ENCODE measurements at regions not wholly inside any gene's neighbourhood (a gene's known extent, or its start where the extent isn't known, plus 50 kb on each side); places are given as distances from the start of the nearest gene placed in this dataset.

DNA sequence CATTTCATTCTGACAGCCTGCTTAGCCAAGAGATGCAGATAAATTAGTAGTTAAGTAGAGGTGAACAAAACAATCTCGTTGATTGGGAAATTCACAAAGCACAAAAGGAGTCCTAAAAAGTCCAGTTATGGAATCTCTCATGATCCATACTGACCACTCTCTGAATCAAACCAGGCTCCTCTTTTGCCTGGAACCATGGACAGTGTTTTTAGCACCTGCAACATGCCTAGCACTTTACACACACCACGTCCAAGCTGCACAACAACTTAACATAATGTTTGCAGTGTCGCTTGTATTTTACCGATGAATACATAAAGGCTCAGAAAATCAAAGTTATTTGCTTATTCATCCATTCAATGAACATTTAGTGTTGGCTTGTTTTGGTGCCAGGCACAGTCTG is 101.8 kb upstream of the ST8SIA2 start:
- peaks cover 0 to 3% (median 0%) of the 10 kb centered on the region in 7 donors for H3K9me3 Mint-ChIP-seq
- intact Hi-C loops (cut with micrococcal nuclease): no loop called here
- H3K27ac Mint-ChIP-seq: no peak overlapping the region
- Histone ChIP-seq H3K9ac (ENCODE audit: insufficient read depth, low read length, poor library complexity, severe bottlenecking) (no peak overlapping the region), H3K4me2 (replicated peaks; ENCODE audit: extremely low read depth, low read length, poor library complexity, severe bottlenecking) (no peak overlapping the region), H3K4me3 (replicated peaks in 1 of 3; ENCODE audit: low read depth in 2 of 3, low read length in 3 of 3) (no peak overlapping the region), H3K27ac (ENCODE audit: low read depth in 1 of 2, low read length in 2 of 2) (no peak overlapping the region), H3K79me2 (ENCODE audit: insufficient read depth, low read length) (no peaks in the 10 kb centered on the region), H3K36me3 (replicated peaks in 1 of 2; ENCODE audit: control insufficient read depth in 1 of 2, insufficient read depth in 2 of 2, low read length in 2 of 2) (no peaks in the 10 kb centered on the region), H3K9me3 (replicated peaks in 1 of 2; ENCODE audit: control insufficient read depth in 1 of 2, insufficient read depth in 1 of 2, low read length in 2 of 2) (no peaks in the 10 kb centered on the region), H3K4me1 (ENCODE audit: control insufficient read depth in 1 of 2, insufficient read depth in 2 of 2, low read length in 2 of 2) (no peaks in the 10 kb centered on the region), H2AFZ (ENCODE audit: insufficient read depth, low read depth, low read length, poor library complexity, severe bottlenecking) (no peak overlapping the region), H4K20me1 (ENCODE audit: insufficient read depth, low read length) (no peaks in the 10 kb centered on the region), H3K27me3 (ENCODE audit: control insufficient read depth in 2 of 2, insufficient read depth in 2 of 2, low read length in 2 of 2) (no peaks in the 10 kb centered on the region)
- no peak for TF ChIP-seq CTCF (IDR thresholded peaks at IDR 0.05)
- peaks cover 0 to 11% (median 0%) of the 10 kb centered on the region in 3 donors for H3K27me3 Mint-ChIP-seq (ENCODE audit: low read depth in 3 of 3)
- DNase-seq: no peak
- 100% methylated on average over 2 of the region's 4 CpGs for WGBS (ENCODE audit: insufficient coverage)
- no peaks in the 10 kb centered on the region for H3K4me1 Mint-ChIP-seq
- H3K4me3 Mint-ChIP-seq: no peak overlapping the region
- H3K36me3 Mint-ChIP-seq: no peaks in the 10 kb centered on the region

DNA sequence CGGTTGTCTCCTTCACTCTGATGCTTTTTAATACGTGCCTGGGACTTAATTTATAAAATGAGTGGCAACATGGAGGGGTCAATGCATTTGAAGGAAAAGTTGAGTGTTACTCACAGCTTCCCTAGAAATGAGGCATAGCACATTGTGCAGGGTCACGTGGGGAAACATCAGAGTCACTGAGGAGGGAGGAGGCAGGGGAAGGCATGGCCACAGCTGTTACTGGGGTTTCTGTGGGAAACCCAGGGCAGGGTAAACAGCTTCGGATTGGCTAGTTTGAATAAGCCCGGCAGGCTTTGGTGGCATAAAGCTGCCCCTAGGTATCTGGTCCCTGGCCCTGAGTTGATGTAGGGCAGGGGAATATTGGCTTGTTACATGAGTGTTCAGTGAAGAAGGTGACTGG is 98.9 kb upstream of the ST8SIA2 start:
- no peak overlapping the region for H3K4me2 ChIP-seq (replicated peaks; ENCODE audit: extremely low read depth, low read length, poor library complexity, severe bottlenecking)
- H3K27me3 ChIP-seq (ENCODE audit: control insufficient read depth in 2 of 2, insufficient read depth in 2 of 2, low read length in 2 of 2): no peaks in the 10 kb centered on the region
- intact Hi-C loops (cut with micrococcal nuclease): no loop called here
- H4K20me1 ChIP-seq (ENCODE audit: insufficient read depth, low read length): no peaks in the 10 kb centered on the region
- H3K36me3 Mint-ChIP-seq: no peaks in the 10 kb centered on the region
- H2AFZ ChIP-seq (ENCODE audit: insufficient read depth, low read depth, low read length, poor library complexity, severe bottlenecking): no peak overlapping the region
- H3K9me3 Mint-ChIP-seq: peaks cover 3 to 12% (median 5%) of the 10 kb centered on the region in 7 donors
- no peak for TF ChIP-seq CTCF (IDR thresholded peaks at IDR 0.05)
- no peaks in the 10 kb centered on the region for H3K9me3 ChIP-seq (replicated peaks in 1 of 2; ENCODE audit: control insufficient read depth in 1 of 2, insufficient read depth in 1 of 2, low read length in 2 of 2)
- no peak overlapping the region for H3K4me3 Mint-ChIP-seq
- no peaks in the 10 kb centered on the region for H3K4me1 Mint-ChIP-seq
- WGBS (ENCODE audit: insufficient coverage): 6% methylated on average over 3 of the region's 5 CpGs
- H3K4me1 ChIP-seq (ENCODE audit: control insufficient read depth in 1 of 2, insufficient read depth in 2 of 2, low read length in 2 of 2): no peaks in the 10 kb centered on the region
- no peak overlapping the region for H3K27ac Mint-ChIP-seq
- no peaks in the 10 kb centered on the region for H3K79me2 ChIP-seq (ENCODE audit: insufficient read depth, low read length)
- peaks cover 0 to 11% (median 0%) of the 10 kb centered on the region in 3 donors for H3K27me3 Mint-ChIP-seq (ENCODE audit: low read depth in 3 of 3)
- no peak overlapping the region for H3K27ac ChIP-seq (ENCODE audit: low read depth in 1 of 2, low read length in 2 of 2)
- H3K4me3 ChIP-seq (replicated peaks in 1 of 3; ENCODE audit: low read depth in 2 of 3, low read length in 3 of 3): no peak overlapping the region
- H3K36me3 ChIP-seq (replicated peaks in 1 of 2; ENCODE audit: control insufficient read depth in 1 of 2, insufficient read depth in 2 of 2, low read length in 2 of 2): no peaks in the 10 kb centered on the region
- H3K9ac ChIP-seq (ENCODE audit: insufficient read depth, low read length, poor library complexity, severe bottlenecking): no peak overlapping the region
- no peak for DNase-seq

Data from CD14-positive monocyte (primary cell).